Astrocyte of the spinal cord (primary cell): ENCODE measurements at regions not wholly inside any gene's neighbourhood (a gene's known extent, or its start where the extent isn't known, plus 50 kb on each side); places are given as distances from the start of the nearest gene placed in this dataset.

Experiments used
- DNase-seq: peaks from one replicate; pipeline ENCODE4 v3.0.0; 2011; ENCODE audit warnings: low read depth, low spot score
- H3K4me3 ChIP-seq: 2 replicates; pipeline ENCODE4 v1.5.1; 2011; ENCODE audit warnings: low read depth, mild to moderate bottlenecking, low read length, moderate library complexity
- CTCF ChIP-seq: IDR thresholded peaks from 2 replicates; pipeline ENCODE4 v1.5.1; 2012; ENCODE audit warnings: low read depth, mild to moderate bottlenecking, low read length, inconsistent platforms
- in situ Hi-C: cut with HindIII; loops from 2 replicates; pipeline ENCODE4 v1.10.0; 2017; ENCODE audit warnings: low sequenced_read_pairs

DNA sequence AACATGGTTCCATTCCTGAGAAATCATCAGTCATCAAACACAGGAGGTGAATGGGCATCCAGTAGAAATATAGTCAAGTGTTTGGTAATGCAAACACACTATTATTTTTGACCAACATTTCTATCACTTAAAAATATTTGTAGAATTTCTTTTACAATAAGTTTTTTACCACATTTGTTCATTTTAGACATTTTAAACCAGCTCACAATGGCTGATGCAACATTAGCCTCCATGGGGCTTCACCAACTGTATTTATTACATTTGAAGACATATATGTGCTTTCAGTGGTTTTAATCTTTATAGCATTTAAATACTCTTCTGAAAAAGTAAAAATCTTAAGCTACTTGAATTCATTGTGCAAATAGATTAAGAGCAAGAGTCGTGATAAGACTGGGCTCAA, 1201.4 kb upstream of the TMEM132C start:
- DNase-seq = no peak
- in situ Hi-C loops = no loop called here
- no peak for TF ChIP-seq CTCF
- no peak overlapping the region for H3K4me3 ChIP-seq

DNA sequence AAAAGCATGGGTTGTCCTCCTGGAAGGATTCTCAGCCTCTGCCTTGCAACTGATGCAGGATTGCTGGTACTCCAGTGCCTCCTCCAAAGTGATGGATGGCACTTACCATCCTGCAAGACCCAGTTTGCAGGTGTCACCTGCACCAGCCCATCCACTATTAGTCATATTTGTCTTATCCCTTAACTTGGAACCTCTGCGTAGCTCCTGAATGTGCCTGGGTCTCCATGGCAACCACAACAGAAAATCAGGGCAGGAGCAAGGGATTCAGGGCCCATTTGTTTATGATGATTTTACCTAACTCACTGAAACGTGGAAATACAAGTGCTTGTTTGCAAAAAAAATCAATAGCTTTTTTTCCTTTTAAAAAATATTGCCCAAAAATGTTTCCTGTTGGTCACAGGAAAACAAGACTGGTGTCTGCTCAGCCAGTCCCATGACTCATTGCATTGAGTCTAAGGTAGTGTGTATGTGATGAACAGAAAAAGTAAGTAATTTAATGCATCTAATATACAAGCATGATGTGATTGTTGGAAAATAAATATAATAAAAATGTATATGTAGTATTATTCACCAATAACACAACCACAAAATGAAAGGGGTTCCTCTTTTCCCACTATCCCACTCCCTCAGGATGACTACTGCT, 1196.3 kb upstream of the TMEM132C start:
- DNase-seq = no peak
- no peak overlapping the region for H3K4me3 ChIP-seq
- in situ Hi-C loops = no loop called here
- no peak for TF ChIP-seq CTCF

- DNase-seq = no peak
- in situ Hi-C loops = no loop called here
- TF ChIP-seq CTCF = no peak
- no peak overlapping the region for H3K4me3 ChIP-seq
Observed at GRCh38 chr12:127074161-127074560, 1192.8 kb upstream of the TMEM132C start.

- no peak for DNase-seq
- no peak for TF ChIP-seq CTCF
- H3K4me3 ChIP-seq = no peak overlapping the region
- in situ Hi-C loops = no loop called here
Observed at GRCh38 chr12:127075981-127076380, 1191.0 kb upstream of the TMEM132C start.

DNA sequence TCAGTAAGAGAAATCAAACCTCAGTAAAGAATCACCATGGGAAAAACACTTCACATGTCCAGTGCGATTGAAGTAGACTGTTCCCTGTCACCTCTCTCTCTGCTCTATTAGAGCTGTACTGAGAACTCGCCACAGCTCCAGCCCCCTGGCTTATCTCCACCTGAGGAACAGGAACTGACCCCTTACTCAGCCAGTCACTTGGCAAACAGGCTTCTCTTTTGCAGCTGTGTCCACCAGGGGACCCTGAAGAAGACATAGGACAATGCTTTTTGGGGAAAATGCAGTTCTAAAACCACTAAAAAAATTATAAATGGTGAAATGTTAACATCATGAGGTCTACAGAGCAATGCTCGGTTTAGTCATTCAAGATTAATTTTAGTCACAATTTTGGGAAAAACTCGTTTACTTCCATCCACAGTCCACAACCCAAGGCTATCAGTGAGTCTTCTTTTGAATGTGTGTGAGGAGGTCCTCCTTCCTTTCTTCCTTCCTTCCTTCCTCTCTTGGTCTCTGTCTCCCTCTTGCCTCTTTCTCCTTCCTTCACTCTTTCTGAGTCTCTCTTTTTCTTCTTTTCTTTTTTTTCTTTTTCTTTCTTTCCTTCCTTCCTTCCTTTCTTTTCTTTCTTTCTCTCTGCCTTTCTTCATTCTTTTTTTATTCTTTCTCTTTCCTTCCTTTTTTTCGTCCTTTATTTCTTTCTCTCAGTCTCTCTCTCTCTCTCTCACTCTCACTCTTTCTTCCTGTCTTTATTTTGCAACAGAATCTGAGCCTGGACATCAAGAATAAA, 1189.5 kb upstream of the TMEM132C start:
- no peak overlapping the region for H3K4me3 ChIP-seq
- in situ Hi-C loops = no loop called here
- no peak for DNase-seq
- peak; percentile 4 for TF ChIP-seq CTCF

GRCh38 chr12:127078577-127079350, 1188.2 kb upstream of the TMEM132C start:
- no peak for DNase-seq
- in situ Hi-C loops = no loop called here
- TF ChIP-seq CTCF = no peak
- H3K4me3 ChIP-seq = no peak overlapping the region
